BE2C (cell line): ENCODE measurements at regions not wholly inside any gene's neighbourhood (a gene's known extent, or its start where the extent isn't known, plus 50 kb on each side); places are given as distances from the start of the nearest gene placed in this dataset.

Experiments
- DNase-seq: peaks from one replicate; pipeline ENCODE4 v3.0.0-alpha.2; 2020
- H3K27me3 ChIP-seq: fragments of 250-450 bp; sonication (Bioruptor Pico); 2 replicates; pipeline ENCODE4 v1.5.1; 2020; ENCODE audit warnings: mild to moderate bottlenecking
- H3K36me3 ChIP-seq: fragments of 250-450 bp; sonication (Bioruptor Pico); 2 replicates; pipeline ENCODE4 v1.5.1; 2020; ENCODE audit warnings: mild to moderate bottlenecking
- H3K4me1 ChIP-seq: fragments of 250-450 bp; sonication (Bioruptor Pico); 2 replicates; pipeline ENCODE4 v1.5.1; 2020
- H3K4me3 ChIP-seq: 2 replicates; pipeline ENCODE4 v1.5.1; 2011; ENCODE audit warnings: low read depth, low read length
- H3K9me3 ChIP-seq: fragments of 250-450 bp; sonication (Bioruptor Pico); 2 replicates; pipeline ENCODE4 v1.5.1; 2020
- TF ChIP-seq, protein P1 (sequence below): IDR thresholded peaks from 2 replicates; pipeline ENCODE4 v1.5.1; 2012; ENCODE audit warnings: mild to moderate bottlenecking, low read depth, low read length

DNA sequence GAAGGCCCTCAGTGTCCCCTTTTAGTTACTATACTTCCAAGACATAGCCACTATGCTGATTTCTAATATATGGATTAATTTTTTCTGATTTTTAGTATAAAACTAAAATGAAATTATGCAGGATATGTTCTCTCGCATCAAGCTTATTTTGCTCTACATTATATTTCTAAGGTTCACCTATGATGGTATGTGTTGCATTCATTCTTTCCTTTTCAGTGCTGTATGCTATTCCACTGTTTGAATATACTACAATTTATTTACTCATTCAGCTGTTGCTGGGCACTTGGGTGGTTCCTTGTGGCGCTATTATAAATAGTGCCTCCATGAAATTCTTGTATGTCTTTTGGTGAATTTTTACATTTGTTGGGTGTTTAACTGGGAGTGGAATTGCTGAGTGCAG is 230.3 kb downstream of the ATG4C start:
- H3K4me1 ChIP-seq: no peaks in the 10 kb centered on the region
- TF ChIP-seq, protein P1, sequence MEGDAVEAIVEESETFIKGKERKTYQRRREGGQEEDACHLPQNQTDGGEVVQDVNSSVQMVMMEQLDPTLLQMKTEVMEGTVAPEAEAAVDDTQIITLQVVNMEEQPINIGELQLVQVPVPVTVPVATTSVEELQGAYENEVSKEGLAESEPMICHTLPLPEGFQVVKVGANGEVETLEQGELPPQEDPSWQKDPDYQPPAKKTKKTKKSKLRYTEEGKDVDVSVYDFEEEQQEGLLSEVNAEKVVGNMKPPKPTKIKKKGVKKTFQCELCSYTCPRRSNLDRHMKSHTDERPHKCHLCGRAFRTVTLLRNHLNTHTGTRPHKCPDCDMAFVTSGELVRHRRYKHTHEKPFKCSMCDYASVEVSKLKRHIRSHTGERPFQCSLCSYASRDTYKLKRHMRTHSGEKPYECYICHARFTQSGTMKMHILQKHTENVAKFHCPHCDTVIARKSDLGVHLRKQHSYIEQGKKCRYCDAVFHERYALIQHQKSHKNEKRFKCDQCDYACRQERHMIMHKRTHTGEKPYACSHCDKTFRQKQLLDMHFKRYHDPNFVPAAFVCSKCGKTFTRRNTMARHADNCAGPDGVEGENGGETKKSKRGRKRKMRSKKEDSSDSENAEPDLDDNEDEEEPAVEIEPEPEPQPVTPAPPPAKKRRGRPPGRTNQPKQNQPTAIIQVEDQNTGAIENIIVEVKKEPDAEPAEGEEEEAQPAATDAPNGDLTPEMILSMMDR: no peak
- H3K36me3 ChIP-seq: no peaks in the 10 kb centered on the region
- no peak for DNase-seq
- no peak overlapping the region for H3K4me3 ChIP-seq
- H3K27me3 ChIP-seq: no peaks in the 10 kb centered on the region
- H3K9me3 ChIP-seq: no peaks in the 10 kb centered on the region

DNA sequence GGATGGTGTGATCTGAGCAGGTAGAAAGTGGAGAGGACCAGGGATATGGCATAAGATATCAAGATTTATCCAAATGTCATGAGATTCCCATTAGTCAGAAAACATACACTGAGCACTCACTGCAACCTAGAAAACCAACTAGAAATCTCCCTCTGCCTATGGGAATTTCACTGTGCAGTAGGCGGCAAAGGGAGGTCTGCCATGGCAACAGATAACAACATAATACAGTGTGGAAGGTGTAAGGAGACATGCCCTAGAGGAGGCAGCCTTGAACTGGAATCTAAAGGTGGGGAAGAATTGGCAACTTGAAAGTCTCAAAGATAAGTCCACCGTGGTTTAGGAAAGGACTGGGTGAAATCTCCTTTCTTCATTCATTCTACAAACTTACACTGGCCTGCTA is 238.4 kb downstream of the ATG4C start:
- DNase-seq: no peak
- Histone ChIP-seq H3K4me1 (no peaks in the 10 kb centered on the region), H3K27me3 (no peaks in the 10 kb centered on the region), H3K36me3 (no peaks in the 10 kb centered on the region), H3K9me3 (no peaks in the 10 kb centered on the region), H3K4me3 (no peak overlapping the region)
- TF ChIP-seq, protein P1: no peak

DNA sequence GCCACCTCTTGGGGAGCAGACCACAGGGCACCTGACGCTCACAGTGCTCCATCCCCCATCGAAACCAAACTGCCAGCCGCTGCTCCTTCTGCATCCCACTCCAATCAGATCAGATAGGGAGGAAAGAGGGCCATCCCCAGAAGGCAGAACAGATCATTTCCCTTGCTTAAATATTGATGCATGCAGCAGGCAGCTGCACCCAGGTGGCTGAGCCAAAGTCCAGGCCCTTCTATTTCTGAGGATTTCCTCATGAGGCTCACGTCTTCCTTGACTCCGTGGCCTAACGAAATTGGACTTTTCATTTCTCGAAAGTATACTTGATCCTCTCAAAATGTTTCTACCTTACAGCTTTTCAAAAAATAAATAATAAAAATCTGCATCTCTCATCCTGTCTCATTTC is 239.2 kb downstream of the ATG4C start:
- Histone ChIP-seq H3K27me3 (no peaks in the 10 kb centered on the region), H3K4me1 (no peaks in the 10 kb centered on the region), H3K36me3 (no peaks in the 10 kb centered on the region), H3K9me3 (no peaks in the 10 kb centered on the region), H3K4me3 (no peak overlapping the region)
- TF ChIP-seq, protein P1: no peak
- no peak for DNase-seq

DNA sequence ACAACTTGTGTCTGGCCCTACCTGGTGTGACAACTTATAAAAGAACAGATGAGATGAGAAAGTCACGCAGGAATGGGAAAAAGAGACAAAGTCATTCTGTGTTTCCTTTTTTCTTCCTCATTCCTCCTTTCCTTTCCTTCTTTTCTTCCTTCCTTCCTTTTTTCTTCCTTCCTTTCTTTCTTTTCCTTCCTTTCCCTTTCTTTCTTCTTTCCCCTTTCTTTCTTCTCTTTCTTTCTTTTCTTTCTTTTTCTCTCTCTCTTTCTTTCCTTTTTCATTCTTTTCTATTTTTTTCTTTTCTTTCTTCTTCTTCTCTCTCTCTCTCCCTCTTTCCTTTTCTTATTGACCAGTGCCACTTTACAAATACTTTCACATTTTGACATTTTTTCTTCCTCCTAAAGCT is 239.7 kb downstream of the ATG4C start:
- DNase-seq: no peak
- Histone ChIP-seq H3K36me3 (no peaks in the 10 kb centered on the region), H3K4me1 (no peaks in the 10 kb centered on the region), H3K27me3 (no peaks in the 10 kb centered on the region), H3K4me3 (no peak overlapping the region), H3K9me3 (no peaks in the 10 kb centered on the region)
- TF ChIP-seq, protein P1: no peak

DNA sequence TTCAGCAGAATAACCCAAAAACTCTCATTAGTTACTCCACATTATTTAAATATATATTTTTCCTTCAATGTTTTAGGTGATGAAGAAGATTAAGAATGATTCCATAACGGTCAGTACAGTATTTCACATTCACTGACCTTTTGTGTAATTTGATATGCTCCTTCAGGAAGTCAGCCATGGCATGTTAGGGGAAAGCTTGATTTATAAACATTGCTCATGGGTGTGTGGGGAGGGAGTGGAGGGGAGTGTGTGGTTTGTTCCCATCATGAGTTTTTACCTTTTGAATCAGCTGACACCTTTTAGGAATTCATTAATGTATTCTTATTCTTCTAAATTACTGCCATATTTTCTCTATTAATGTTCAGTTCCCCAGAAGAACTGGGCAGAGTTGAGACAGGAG is 240.2 kb downstream of the ATG4C start:
- no peaks in the 10 kb centered on the region for H3K4me1 ChIP-seq
- DNase-seq: no peak
- no peaks in the 10 kb centered on the region for H3K27me3 ChIP-seq
- TF ChIP-seq, protein P1: no peak
- no peaks in the 10 kb centered on the region for H3K36me3 ChIP-seq
- H3K9me3 ChIP-seq: no peaks in the 10 kb centered on the region
- H3K4me3 ChIP-seq: no peak overlapping the region

DNA sequence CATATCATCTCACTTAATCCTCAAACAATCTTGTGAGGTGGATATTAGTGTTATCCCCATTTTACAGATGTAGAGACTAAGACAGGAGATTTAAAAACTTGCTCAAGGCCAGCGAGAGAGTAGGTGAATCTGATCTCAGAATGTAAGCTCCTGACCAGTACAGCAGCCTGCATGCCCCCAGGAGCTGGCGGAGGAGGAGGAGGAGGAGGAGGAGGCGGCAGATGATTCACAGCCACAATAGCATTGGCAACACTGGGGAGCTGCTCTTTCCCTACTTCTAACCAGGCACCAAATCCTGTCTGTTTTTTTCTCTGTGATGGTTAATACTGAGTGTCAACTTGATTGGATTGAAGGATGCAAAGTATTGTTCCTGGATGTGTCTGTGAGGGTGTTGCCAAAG is 243.2 kb downstream of the ATG4C start:
- H3K4me3 ChIP-seq: no peak overlapping the region
- no peaks in the 10 kb centered on the region for H3K4me1 ChIP-seq
- TF ChIP-seq, protein P1: no peak
- DNase-seq: no peak
- H3K27me3 ChIP-seq: no peaks in the 10 kb centered on the region
- H3K36me3 ChIP-seq: no peaks in the 10 kb centered on the region
- no peaks in the 10 kb centered on the region for H3K9me3 ChIP-seq
